ENCODE measurements at regions not wholly inside any gene's neighbourhood (a gene's known extent, or its start where the extent isn't known, plus 50 kb on each side); places are given as distances from the start of the nearest gene placed in this dataset.

DNA sequence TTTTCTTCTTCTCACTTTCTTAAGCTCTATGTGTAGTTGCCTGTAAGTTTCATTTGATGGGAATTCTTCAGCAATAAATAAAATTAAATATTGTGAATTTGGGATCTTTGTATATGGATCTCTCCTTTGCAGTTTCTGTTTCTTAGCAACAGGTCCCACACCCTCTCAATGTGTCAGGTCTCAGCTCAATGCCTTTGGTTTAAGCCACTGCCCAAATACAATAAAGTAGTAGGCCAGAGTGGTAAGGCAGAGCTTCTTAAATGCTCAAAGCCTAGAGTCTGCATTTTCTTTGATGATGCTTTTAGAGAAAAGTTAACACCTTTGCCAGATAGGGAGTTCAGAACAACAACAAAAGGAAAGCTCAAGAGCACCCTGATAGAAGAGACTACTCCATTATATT lies 343.7 kb downstream of the NSUN3 start:
- TF ChIP-seq CTCF (IDR thresholded peaks at IDR 0.05): no peak
- no peak for TF ChIP-seq POLR2A (IDR thresholded peaks at IDR 0.05)
- TF ChIP-seq POLR2AphosphoS5 (IDR thresholded peaks at IDR 0.05): no peak

Measured in transverse colon (tissue), 4 donors.